ENCODE measurements at regions not wholly inside any gene's neighbourhood (a gene's known extent, or its start where the extent isn't known, plus 50 kb on each side); places are given as distances from the start of the nearest gene placed in this dataset.
"Not testable (repeated sequence)": the region's sequence is repeated elsewhere in the genome, so short reads cannot be mapped to it uniquely, and the experiment has no call there.

DNA sequence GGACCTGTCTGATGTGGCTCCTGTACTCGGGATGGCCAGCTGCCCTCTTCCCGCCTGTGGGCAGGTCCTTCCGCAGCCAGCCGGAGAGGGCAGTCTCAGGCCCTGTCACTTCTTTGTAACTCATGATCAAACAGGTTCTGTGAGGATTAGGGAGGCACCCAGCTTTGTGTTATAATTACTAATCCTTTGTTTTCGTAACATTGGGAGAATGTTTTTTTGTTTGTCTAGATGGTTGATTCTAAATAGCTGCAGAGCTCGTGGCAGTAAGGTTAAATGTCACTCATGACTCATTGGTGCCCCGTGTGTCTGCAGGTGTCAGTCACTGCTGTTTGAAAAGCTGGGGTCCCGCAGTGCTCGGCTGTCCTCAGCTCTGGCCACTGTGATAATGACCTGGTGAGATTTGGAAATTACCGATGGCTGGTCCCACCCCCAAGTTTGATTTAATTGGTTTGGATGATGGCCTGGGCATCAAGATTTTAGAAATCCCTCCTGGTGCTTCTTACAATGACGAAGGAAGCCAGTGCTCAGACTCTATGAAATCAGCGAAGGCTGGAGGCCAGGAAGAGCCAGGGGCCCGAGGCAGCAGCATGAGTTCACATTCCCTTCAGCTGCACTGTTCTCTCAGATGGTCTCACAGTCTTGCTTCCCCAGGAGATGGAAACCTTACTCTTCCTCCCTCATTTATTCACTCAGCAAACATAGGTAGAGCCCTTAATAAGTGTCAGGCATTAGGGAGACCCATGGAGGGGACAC, 172.8 kb downstream of the VAPA start:
- DNase-seq, result no peak

DNA sequence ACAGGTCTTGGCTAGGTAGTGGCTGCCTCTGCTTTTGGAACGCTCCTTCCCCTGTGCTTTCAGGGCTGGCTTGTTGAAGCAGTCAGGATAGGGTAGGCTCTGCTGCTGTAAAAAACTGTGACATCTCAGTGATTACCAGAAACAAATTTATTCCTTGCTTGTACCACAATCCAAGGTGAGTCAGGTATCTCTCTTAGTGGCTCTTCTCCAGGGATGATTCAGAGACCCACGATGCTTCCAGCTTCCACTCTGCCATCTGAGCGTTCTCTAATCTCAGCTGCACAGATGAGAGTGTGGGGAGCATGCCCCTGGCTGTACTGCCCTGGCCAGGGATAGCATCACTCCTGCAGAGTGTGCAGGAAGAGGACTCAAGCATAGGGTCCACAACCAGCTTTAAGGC, 174.9 kb downstream of the VAPA start:
- no peak for DNase-seq

DNA sequence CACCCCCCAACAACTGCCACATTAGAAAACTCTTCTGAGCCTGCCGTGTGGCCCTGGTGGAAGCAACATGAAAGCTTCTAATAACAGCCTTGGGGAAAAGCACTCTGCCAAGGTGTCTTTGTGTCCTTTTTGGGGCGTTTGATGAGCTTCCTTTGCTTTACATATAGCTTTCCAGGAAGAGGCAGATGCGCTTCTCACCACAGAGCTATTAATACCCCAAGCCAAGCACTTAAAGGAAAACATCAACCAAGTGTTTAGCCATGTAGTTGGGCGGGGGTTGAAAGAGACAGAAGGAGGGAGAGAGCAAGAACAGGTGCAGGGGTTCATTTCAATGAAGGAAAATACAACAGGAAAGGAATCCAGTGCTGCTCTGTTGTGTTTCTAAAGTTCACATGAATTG, 176.1 kb downstream of the VAPA start:
- no peak for DNase-seq

DNA sequence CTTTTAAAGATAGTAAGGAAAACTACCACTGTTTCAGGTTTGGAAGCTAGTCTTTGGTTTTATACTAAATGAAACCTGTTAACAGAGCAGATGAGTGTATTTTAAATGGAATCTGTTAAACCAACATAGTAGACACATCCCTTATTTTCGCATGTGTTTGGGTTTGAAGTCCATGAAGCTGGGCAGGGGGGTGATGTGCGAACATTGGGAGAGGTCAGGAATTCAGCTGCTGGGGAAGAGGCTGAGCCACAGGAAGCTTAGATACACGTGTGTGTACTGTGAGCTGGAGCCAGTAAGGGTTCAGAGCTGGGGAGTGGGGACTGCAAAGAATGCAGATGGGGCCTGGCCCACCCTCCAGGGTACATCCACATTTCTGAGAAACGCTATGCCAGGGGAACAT, 176.9 kb downstream of the VAPA start:
- no peak for DNase-seq

DNA sequence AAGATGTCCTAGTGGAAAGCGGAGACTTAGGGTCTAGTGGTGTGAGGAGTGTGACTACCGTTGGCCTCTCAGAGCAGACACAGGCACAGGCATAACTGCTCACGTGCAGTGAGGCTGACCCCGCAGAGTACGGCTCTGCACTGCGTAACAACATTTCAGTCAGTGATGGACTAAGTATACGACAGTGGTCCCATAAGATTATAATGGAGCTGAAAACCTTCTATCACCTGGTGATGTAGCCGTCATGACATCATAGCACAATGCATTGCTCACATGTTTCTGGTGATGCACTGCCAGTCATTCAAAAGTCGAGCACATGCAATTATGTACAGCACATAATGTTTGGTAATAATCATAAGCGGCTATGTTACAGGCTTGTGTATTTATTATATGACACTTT, 179.6 kb downstream of the VAPA start:
- DNase-seq, result no peak

DNA sequence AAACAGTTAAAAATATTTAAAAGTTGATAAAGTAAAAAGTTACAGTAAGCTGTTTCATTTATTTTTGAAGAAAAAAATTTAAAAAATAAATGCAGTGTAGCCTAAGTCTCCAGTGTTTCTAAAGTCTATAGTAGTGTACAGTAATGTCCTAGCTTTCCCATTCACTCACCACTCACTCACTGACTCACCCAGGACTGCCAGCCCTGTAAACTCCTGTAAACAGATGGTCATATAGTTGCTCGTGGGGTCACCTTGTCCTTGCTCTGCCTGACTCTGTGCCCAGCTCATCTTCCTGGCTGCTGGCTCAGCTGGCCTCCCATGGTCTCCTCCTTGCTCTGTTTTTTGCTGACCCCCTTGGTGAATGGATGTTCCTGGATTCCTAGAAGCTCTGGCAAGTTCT, 180.3 kb downstream of the VAPA start:
- no peak for DNase-seq

DNA sequence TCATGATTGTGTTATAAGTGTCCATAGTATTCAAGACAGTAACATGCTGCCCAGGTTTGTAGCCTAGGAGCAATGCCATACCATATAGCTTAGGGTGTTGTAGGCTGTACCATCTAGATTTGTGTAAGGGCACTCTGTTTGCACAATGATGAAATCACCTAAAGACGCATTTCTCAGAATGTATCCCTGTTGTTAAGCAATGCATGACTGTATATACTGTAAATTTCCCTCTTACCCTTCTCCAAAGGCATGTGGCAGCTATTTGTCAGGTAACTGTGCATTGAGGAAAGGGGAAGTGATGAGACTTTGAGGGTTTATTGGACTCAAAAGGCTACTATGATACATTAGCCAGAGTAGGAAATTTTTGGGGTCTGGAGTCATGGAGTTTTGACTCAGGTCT, 180.8 kb downstream of the VAPA start:
- no peak for DNase-seq

DNA sequence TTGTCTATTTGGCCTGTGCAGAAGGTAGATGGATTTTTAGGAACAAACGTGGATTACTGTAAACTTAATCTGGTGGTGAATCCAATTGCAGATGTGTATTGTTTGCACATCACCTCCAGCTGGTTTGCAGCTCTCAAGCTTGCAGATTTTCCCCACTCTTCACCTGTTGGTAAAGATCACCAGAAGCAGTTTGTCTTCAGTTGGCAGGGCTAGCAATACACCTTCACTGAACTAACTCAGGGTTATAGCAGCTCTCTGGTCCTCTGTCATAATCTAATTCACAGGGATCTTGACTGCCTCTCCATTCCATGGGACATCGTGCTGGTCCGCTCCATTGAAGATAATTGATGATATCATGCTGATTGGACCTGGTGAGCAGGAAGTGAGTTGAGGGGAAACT, 181.5 kb downstream of the VAPA start:
- DNase-seq, result no peak

DNA sequence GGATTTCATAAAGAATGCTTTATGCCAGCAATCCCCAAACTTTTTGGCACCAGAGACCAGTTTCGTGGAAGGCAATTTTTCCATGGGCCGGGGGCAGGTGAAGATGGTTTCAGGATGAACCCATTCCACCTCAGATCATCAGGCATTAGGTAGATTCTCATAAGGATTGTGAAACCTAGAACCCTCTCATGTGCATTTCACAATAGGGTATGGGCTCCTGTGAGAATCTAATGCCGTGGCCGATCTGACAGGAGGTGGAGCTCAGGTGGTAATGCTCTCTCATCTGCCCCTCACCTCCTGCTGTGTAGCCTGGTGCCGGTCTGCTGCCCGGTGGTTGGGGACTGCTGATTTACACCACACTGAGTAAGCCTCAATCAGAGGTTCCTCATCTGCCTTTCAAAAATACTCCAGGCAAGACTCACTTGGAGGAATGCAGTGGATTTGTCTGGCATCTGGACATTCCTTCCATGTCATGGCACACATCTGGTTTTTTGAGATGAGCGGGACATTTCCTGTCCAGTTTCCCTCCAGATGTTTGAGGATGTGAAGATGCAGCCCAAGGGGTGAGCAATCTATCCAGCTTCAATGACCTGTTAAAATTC, 185.8 kb downstream of the VAPA start:
- DNase-seq, result no peak

DNA sequence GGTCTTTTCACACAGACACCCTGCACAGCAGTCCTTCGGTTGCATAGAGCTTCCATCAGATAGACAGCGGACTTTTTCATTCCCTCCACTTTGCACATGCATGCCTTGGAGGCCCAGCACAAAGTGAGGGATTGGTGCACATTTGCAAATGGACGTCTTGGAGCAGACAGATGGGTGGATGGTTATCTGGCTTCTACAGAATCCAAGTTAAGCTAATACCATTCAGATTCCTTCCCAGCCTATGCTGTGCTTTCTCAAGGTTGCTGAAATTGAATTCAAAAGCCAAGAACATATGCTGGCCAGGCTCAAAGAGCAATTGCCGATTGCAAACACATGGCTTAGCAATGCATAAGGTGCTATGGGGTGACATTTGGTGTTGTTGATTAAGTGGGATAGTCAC, 186.4 kb downstream of the VAPA start:
- DNase-seq, result no peak

DNA sequence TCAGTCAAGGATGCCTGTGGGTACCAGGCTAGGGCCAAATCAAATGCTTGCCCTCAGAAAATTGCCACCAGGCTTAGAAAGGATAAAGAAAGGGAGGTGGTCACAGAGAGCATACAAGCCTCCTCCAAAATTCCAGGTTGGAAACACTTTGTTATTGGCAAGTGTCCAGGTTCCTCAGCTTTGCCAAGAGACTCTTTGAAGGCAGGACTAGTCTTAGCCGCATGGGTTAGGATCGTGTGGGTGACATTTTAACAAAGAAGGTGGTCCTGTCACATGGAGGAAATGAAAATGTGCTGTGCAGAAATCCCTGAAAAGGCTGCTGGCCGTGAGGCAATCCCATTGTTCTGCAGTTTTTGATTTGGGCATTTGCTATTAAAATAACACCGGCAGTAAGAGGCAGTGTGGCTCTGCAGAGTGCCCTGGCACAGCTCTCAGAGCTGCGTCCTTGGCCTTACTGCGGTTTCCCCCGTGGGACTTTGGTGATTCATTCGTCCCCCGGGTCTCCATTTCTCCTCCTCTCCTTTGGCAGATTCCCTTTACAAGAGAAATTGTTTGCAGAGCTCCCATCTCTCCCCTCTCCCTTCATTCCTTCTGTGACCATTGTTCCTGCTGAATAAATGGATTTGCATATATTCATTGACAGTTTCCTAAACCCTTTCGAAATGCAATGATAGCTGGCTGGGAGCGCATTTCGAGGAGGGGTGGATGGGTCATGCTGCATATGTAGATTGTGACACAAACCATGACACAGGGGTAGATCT, 187.3 kb downstream of the VAPA start:
- DNase-seq, result no peak

DNA sequence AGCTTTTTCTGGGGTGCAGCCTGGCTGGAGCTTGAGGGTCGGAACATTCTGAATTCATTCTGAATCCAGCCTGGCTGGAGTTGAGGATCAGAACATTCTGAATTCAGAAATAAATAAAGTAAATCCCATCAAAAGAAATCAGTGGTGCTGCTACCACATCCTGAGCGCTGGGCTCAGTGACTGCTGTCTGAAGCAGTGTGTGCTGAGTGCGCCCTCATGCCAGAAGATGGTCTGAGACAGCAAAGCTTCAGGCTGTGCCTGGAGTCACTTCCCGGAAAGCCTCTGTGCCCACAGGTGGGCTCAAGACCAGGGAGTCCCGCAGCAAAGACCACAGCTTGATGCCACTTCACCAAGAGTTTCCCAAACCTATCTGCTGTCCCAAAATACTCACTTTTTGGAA, 187.9 kb downstream of the VAPA start:
- DNase-seq, result no peak

DNA sequence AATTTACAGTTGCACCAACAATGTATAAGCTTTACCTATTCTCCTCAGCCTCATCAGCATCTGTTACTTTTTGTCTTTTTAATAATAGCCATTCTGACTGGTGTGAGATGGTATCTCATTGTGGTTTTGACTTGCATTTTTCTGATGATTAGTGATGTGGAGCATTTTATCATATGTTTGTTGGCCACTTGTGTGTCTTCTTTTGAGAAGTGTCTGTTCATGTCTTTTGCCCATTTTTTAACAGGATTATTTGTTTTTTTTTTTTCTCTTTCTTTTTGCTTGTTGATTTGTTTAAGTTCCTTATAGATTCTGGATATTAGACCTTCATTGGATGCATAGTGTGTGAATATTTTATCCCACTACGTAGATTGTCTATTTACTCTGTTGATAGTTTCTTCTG, 191.3 kb downstream of the VAPA start:
- not testable (repeated sequence) for DNase-seq

DNA sequence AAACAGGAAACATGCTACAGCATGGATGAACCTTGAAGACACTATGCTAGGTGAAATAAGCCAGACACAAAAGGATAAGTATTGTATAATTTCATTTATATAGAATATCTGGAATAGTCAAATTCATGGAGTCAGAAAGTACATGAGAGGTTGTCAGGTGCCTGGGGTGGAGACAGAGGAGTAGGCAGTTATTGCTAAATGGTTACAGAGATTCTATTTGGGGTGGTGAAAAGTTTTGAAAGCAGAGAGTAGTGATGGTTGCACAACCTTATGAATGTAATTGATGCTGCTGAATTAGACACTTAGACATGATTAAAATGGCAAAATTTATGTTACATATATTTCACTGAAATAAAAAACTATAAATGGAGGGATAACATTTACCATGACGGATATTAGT, 197.4 kb downstream of the VAPA start:
- no peak for DNase-seq

DNA sequence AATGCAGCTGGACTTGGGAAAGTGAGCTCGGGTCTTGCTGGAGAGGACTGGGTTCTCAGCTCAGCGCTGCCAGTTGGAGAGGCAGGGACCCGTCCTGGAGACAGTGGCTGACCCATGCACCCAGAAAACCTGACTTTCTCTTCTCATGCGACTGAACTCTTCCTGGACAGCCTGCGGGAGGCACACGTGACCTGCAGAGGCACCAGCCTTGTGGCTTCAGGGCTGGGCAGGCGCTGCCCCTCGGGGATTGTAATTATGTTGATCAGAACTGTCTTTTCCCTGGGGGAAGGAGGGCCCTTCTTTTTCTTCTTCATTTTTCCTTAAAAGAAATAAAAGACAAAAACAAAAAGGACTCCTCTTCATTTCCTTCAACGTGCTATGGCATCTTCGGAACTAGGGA, 198.1 kb downstream of the VAPA start:
- no peak for DNase-seq

DNA sequence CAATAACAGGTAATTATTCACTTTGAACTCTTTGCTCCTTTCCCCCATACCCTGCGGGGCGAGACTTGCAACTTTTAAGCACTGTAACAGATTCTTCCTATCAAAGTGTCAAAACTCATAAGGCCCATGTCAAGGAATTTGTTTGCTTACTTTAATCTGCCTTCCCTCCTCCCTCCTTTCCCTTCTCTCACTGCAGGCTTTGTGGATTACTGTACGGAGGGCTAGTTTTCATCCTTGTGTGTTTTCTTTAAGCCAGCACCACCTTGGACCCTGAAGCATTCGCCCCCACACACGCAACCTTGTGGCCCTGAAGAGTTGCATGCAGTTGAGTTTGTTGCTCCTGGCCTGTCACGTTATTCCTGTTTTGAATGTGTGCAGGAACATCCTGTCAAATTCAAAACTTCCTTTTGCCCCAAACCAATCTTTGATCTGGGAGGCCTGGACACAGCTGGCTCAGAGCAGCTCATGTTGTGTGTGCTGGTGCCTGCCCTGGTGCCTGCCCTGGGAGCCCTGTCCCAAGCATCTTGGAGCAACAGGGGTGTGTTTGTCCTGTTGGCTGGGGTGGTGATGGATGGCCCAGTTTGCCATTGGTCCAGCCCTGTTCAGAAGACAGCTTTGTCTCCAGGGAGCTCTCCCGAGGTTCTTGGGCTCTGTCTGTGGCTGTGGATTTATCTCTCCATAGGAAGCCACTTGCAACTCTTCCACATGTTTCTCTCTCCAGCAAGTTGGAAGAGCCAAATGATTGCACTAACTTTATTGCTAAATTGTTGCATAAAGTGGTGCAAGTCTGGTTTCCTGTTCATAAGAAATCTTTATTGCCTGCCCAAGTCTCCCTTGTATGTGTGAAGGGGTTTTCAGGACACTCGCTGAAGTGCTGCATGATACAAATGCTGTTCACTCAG, 199.6 kb downstream of the VAPA start:
- no peak for DNase-seq

DNA sequence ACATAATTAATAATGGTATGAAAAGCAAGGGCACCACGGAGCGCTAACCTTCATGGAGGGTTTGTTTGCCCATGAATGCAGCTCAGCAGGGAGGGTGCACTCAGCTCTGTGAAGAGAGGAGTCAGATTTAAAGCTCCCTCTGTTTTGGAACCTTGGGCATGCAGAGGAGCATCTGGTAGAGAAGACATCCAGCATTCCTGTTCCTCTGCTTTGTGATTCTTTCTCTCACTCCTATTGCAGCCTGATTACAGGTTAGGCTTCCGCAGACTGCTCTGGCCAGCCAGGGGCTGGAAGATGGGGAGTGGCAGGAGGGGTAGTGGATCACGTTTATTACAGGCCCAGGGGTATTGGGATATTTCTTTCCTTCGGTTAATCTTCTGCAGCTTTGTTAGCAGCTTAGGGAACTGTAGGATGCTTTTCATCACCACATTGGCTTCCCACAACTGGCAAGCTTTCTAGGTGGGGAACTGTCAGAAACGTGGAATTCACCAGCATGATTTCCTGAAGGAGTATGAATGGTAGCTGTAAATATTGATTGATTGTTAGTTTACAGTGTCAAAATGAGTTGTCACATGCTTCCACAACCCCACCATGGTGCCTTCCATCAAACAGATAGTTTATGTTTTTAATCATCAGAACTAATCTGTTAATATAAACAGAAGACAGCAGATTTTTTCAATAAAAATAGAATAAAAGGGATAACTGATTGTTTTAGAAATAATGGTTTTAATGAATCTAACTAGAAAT, 201.1 kb downstream of the VAPA start:
- no peak for DNase-seq

DNA sequence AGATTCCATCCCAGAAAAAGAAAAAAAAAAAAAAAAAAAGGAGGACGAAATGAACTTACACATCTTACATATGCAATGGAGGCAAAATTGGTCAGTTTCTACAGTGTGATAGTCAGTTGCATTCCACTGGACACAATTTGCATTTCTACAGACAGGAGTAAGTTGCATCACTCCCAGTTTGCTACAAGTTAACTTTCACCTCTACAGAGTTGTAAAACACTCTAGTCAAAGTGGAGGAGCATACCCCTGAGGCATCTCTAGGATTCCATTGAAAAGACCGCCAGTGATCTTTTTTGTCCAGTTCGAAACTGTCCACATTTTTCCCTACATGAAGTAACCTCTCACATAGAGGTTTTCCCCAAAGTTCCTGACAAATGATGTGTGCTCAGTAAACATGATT, 202.8 kb downstream of the VAPA start:
- DNase-seq, result no peak

DNA sequence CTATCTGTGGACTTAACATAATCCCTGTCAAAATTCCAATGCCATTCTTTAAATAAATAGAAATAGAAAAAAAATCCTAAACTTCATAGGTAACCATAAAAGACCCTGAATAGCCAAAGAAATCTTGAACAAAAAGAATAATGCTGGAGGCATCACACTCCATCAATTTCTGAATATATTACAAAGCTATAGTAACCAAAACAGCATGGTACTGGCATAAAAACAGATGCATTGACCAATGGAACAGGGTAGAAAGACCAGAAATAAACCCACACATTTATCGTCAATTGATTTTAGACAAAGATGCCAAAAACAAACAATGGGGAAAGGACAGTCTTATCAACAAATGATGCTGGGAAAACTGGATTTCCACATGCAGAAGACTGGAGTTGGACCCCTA, 205.7 kb downstream of the VAPA start:
- no peak for DNase-seq

DNA sequence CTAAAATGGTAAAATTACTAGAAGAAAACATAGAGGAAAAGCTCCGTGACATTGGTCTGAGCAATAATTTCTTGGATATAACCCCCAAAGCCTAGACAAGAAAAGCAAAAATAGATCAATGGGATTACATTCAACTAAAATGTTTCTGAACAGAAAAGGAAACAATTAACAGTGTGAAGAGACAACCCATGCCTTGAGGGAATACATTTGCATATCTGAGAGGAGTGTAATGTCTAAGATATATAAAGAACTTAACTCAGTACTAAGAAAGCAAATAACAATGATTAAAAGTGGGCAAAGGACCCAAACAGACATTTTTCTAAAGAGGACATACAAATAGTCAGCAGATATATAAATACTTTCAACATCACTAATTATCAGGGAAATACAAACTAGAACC, 206.2 kb downstream of the VAPA start:
- no peak for DNase-seq

DNA sequence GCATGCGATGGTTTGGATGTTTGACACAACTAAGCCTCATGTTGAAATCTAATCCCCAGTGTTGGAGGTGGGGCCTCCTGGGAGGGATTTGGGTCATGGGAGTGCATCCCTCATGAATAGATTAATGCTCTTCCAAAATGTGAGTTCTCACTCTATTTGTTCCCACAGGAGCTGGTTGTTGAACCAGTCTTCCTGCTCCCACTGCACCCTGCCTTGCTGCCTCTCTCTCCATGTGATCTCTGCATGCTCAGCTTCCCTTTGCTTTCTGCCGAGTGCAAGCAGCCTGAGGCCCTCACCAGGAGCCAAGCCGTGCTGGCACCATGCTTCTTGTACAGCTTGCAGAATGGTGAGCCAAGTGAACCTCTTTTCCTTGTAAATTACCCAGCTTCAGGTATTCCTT, 206.8 kb downstream of the VAPA start:
- no peak for DNase-seq

DNA sequence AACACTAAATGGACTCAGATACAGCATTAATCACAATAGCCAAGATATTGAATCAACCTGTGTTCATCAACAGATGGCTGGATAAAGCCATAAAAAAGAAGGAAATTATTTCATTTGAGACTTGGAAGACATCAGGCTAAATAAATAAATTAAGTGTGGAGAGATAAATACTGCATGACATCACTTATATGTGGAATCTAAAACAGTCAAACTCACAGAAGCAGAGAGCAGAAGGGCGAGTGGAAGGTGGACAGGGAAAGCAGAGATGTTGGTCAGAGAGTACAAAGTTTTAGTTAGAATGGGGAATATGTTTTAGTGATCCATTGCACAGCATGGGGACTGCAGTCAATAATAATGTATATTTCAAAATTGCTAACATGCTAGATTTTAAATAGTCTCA, 207.2 kb downstream of the VAPA start:
- no peak for DNase-seq

Data from NCI-H2107 (cell line).